Stimulated activated CD4-positive, alpha-beta T cell treated with anti-CD3 and anti-CD28 coated beads, Interleukin-15, amount 100 ng/mL, for 24 hours (primary cell): ENCODE measurements at regions not wholly inside any gene's neighbourhood (a gene's known extent, or its start where the extent isn't known, plus 50 kb on each side); places are given as distances from the start of the nearest gene placed in this dataset.

Experiments
- DNase-seq: peaks from one replicate; pipeline ENCODE4 v3.0.0-alpha.2; 2020

DNA sequence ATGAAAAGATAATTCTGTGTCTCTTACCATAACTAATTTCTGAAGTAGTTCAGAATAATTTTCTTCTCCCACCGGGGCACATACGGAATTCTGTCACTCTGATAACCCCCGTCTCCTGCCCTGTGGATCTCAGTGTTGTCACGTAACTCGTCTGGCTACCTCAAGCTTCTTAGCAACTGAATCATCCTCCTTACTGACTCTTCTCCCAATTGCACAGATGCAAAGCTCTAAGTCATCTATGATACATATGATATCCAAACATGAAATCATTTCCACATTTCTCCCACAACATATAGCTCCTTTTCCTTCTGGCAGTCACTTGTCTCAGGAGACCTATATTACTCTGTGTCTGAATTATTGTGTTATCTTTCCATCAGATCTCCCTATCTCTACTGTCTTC lies 1043.1 kb upstream of the TENM3 start:
- DNase-seq = no peak

DNA sequence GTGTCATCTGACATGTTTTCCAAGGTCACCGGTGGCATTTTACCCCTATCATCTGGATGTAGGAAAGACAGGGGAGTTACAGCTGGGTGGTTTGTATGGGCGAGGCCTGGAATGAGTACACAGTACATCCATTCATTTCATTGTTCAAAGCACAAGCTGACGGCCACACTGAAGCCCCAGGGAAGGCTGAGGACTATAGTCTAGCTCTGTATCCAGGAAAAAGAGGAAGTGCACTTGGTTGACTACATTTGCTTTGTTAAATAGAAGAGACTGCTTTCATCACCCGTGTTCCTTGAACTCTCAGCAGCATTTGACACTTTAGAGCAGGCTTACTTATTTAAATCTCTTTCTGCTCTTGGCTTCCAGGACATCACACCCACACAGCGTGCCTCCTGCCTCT lies 1041.0 kb upstream of the TENM3 start:
- no peak for DNase-seq

DNA sequence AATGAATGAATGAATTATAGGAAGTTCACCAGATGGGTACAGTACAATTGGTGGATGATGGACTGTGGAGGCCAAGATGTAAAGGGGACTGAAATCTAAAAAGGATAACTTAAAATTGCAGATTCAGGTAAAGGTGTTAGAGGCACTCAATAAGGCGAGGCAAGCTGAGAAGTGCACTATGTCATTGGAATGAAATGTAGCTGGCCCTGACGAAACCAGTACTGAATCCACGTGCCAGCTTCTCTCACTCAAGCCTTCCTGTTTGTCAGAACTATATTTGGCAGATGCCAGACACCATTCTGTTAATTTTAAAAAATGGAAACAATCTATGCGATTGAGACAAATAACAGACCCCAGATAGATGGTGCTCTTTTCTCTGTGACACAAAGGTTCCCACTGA lies 1039.1 kb upstream of the TENM3 start:
- DNase-seq = no peak

DNA sequence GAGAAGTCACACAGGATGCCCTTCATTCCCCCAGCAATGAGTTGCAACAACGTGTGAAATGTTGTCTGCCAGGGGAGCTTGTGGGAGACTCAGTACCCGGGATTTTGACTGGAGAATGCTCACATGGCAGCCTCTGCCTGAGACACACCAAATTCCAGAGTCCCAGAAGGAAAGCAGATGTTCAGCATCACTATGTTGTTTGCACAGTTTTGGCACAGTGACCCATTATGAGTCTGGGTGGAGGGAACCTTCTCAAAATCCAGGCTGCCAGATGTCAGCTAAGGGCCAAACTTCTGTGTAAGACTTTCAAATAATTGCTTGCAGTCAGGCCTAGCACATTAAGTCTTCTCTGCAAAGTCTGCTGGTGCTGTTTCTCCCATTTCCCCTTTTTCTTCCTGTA lies 1029.7 kb upstream of the TENM3 start:
- DNase-seq = no peak

DNA sequence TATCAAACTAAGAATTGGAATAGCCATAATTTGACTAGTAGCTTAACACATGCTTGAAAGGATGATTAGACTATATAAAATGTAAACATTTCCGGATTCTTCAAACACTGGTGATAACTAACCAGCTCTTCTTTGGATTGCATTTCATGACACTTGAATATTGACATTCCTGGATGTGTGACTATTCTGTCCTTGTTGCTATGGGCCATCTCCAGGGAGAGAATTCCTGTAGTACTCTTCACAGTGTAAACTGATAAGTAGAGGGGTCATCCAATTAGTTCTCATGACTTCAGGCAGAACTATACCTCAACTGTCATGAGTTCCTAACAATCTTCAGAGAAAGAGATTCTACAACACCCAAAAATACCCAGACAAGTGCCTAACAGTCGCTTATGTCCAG lies 1026.7 kb upstream of the TENM3 start:
- DNase-seq = no peak

DNA sequence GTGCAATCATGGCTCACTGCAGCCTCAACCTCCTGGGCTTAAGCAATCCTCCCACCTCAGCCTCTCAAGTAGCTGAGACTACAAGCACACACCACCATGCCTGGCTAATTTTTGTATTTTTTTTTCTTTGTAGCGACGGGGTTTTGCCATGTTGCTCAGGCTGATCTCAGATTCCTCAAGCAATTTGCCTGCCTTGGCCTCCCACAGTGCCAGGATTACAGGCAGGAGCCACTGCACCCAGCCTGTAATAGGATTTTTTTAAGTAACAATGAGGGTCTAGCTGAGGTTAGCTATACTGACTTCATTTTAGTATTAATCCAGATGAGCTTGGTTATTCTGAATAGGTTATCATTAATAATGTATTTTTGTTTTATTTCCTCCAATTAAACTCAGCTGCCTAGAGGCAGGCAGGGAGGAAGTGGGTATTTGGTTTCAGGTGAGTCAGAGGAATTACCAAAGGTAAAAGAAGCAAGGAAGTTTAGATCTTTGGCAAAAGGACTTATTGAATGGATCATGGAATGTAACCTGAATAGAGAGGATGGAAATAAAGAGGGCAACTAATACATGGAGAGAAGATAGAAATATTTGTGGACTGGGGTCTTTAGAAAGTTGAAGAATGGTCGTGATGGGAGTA lies 1023.3 kb upstream of the TENM3 start:
- no peak for DNase-seq

GRCh38 chr4:181224852-181225251 lies 1018.4 kb upstream of the TENM3 start:
- no peak for DNase-seq

DNA sequence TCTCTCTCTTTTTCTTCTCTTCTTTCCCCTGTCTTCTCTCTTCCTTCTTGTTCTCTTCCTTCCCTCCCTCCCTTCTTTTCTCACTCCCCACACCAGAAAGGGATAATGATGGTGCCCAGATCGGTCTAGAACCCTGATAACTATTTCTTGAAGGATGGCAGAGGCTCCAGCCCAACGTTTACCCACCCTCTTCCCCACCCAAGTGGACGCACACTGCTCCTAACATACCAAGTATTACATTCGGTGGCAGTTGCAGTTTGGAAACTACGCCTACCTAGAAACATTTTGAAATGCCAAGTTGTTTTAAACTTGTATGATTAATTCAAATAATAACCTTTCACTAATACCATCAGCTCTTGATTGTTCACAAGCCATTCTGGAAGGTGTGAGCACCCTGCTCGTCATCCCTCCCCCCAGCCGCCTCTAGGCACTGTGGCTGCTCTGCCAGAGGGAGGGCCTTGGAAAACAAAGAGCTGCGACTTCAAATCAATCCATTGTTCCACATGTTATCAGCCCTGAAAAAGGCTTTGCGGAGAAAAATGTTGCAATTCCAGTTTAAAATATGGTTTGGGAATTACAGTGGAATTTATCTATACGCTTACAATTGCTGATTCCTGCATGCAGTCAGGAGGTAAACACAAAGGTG lies 1017.5 kb upstream of the TENM3 start:
- DNase-seq = no peak

DNA sequence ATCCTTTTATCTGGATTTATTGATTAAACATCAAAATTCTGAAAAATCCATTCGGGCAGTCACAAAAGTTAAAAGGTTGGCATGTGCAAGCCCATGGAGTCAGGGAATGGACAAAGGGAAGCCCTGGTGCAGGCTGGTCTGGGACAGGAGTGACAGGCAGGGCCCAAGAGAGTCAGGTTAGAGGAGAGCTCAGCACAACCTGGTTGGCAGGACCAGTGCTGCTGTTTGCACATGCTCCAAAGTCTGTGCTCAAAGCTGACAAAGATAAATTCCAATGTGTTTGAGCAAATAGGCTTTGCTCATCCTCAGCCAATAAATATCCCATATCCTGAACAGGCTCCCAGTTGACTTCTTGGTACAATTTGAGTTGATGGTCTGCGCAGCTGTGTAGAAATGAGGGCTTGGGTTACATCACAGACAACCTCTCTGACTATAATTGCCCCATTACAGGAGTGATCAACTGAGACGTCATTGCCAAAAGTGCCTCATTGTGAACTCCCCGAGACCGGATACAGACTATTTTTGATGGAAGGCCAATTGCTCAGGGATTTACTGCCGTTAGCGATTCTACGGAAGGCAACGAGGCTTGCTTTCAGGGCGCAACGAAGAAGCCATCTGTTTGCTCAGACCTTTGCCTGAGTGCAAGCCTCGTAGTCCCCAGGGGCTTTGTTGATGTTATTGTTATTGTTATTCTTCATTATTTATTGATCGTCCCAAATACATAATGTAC lies 1008.1 kb upstream of the TENM3 start:
- DNase-seq = no peak

GRCh38 chr4:181245326-181245725 lies 997.9 kb upstream of the TENM3 start:
- DNase-seq = no peak

- no peak for DNase-seq
These were observed 994.2 kb upstream of the TENM3 start for GRCh38 chr4:181249031-181249430.

- DNase-seq = no peak
These were observed 988.4 kb upstream of the TENM3 start for GRCh38 chr4:181254771-181255170.

DNA sequence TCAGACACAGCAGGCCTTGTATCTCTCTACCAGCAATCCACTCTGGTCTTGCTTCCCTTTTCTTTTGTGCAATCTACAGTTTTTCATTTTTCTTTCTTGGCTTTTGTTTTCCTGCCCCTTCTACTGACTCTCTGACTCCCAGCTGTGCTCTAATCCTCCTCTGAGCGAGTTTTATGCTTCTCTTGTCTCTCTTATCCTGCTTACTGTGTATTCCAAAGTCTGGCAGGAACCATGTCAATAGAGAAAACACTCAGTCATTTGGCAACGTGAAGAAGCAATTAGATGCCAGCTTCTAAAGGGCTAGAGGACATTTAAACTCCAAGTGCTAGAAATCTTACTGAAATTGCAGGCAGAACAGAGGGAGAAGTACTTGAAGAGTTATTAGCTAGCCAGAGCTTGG lies 984.6 kb upstream of the TENM3 start:
- no peak for DNase-seq

DNA sequence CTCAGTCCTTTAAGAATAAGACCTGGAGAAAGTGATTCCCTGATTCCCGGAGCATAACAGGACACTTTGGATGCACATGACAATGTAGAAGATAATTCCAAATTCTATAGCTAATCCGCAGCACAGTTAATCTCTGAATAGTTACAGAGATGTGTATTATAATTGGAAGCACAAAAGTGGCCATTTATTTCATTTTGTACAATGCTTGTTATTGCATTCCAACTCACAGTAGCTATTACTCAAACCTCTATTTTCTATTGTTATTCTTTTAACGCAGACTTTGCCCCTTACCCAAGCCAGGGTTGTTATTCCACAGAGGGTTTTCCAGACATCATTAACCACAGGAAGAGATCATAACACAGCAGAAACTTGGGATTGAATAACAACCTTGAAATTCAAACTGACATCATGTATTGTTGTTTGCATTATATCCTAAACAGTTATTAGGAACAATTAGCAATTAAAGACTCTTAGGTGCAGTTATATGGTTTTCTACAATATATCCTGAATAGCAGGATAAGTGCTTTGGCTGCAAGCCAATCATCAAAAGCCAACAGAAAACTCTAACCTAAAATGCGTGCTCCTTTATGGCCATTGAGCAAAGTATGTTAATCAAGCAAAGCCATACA lies 984.0 kb upstream of the TENM3 start:
- DNase-seq = no peak

DNA sequence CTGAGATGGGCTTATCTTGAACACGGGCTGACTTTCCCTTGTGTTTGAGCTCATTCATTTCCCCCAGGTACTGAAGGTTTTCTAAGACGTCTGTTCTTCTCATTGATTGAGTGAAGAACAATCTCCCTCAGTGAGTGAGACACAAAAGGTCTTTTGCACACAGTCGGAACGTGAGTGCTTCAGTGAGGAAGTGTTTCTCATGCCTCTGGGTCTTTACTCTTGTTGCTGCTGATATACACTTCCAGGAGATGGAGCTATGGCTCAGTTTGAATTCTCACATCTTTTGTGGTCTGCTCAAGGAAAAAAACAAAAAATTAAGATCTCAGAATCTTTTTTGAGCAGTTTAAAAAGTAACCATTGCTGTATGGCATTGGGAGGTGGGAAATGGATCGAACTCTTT lies 981.9 kb upstream of the TENM3 start:
- DNase-seq = no peak

- no peak for DNase-seq
These were observed 978.3 kb upstream of the TENM3 start for GRCh38 chr4:181264893-181265292.

DNA sequence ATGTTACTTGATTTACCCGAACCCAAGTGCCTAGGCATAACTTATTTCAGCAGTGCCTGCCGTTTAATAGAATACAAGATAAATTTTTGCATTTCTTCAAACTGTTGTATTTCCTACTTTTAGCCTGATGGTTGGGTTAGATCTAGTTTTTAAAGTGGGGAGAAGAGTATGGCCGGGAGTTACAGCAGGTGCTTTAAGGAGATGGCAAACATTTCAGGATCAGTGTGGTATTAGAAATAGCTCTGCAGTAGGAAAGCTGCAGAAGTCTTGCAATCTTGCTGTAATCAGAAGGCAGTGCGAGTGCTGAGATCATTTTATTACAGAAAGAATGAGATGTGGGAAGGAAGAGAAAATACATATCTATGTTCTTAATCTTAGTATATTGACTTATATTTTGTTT lies 977.8 kb upstream of the TENM3 start:
- DNase-seq = no peak

DNA sequence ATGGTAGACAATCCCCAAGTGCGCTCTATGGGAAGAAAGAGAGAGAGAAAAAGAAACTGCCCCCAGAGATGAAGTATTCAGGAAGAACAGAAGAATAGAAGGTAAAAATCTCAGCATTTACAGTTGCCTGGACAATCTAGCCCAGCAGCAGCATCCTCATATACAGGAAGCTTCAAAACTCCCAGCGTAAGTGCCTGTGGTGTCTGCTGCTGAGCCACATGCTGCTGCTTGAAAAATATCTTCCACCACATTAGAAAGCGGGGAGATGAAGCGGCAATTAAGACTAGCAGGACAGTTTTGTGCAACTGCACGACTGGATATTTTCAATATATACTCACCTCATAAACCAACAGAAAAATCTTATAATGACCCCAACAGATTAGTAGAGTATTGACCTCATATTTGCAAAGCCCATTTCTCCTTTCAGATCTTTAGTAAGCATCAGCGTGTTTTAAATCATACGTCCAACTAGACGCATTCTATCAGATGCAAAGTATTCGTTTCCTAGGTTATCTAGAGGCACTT lies 972.0 kb upstream of the TENM3 start:
- DNase-seq = no peak

GRCh38 chr4:181272422-181272821 lies 970.8 kb upstream of the TENM3 start:
- no peak for DNase-seq

GRCh38 chr4:181278941-181279340 lies 964.3 kb upstream of the TENM3 start:
- DNase-seq = no peak

- no peak for DNase-seq
These were observed 961.8 kb upstream of the TENM3 start for GRCh38 chr4:181281451-181281850.

DNA sequence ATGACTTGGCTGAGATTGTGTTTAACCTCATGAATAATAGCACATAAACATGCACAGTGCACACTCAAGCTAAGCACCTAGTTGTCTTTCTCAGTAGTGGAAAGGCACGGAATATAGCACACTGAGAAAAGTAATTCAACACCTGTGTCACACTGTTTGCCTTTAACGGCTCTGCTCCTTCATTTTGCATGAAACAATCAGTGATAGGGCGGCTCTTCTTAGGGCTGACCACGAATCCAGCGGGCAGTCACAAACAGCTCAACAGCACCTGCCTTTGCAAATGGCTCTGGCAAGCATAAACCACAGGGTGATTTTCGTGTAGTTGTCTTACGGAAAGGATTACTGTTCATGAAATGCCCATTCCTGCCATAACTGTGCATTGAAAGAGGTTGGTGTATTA lies 954.0 kb upstream of the TENM3 start:
- DNase-seq = no peak

- no peak for DNase-seq
These were observed 951.6 kb upstream of the TENM3 start for GRCh38 chr4:181291615-181292014.

DNA sequence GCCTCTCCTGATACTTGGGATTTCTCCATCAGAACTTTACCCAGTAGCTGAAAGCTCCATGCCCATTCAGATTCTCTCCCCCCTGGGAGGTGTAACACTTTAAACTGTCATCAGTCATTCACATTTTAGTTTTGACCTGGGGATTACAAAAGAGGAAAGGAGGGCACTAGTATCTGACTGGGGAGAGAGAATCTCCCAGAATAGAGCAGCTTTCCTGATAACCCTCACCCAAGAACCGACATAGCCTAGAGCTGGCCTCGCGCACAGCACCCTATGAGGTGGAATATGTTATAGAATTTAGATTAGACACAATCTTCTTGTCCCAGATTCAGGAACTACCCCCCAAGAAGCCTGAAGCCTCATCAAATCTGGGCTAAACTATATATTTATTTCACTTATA lies 950.2 kb upstream of the TENM3 start:
- DNase-seq = no peak
